ENCODE measurements at regions not wholly inside any gene's neighbourhood (a gene's known extent, or its start where the extent isn't known, plus 50 kb on each side); places are given as distances from the start of the nearest gene placed in this dataset.
A peak's percentile ranks its signal among the peaks of the same experiment; 100 is the strongest.

DNA sequence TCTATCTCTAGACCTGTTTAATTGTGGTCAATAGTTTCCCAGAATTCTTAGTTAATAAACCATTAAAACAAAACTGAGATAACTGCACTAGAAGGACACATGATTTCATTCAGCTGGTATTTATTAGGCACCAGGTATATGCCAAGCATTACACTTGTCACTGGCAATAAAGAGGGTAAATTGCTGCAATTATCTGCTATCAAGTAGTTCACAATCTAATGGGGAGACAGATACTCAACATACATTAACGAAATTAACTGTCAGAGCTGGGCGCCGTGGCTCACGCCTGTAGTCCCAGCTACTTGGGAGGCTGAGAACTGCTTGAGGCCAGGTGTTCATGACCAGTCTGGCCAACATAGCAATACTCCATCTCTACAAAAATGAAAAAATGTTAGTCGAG is 71.7 kb upstream of the WIPF1 start:
- Histone ChIP-seq H3K27me3 (ENCODE audit: insufficient read depth, poor library complexity, severe bottlenecking) (no peaks in the 10 kb centered on the region), H3K27ac (replicated peaks) (no peak overlapping the region), H3K4me3 (replicated peaks; ENCODE audit: insufficient read depth, low read length) (no peak overlapping the region)
- DNase-seq (ENCODE audit: low read depth in 1 of 2, low spot score in 1 of 2), result no peak
- TF ChIP-seq, protein P1, sequence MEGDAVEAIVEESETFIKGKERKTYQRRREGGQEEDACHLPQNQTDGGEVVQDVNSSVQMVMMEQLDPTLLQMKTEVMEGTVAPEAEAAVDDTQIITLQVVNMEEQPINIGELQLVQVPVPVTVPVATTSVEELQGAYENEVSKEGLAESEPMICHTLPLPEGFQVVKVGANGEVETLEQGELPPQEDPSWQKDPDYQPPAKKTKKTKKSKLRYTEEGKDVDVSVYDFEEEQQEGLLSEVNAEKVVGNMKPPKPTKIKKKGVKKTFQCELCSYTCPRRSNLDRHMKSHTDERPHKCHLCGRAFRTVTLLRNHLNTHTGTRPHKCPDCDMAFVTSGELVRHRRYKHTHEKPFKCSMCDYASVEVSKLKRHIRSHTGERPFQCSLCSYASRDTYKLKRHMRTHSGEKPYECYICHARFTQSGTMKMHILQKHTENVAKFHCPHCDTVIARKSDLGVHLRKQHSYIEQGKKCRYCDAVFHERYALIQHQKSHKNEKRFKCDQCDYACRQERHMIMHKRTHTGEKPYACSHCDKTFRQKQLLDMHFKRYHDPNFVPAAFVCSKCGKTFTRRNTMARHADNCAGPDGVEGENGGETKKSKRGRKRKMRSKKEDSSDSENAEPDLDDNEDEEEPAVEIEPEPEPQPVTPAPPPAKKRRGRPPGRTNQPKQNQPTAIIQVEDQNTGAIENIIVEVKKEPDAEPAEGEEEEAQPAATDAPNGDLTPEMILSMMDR (IDR thresholded peaks at IDR 0.05; ENCODE audit: insufficient read depth, low read length), result no peak
- TF ChIP-seq GABPA (IDR thresholded peaks at IDR 0.05; ENCODE audit: low read depth) (no peak), POLR2AphosphoS5 (IDR thresholded peaks at IDR 0.05; ENCODE audit: low read depth) (no peak), SPI1 (IDR thresholded peaks at IDR 0.05; ENCODE audit: borderline replicate concordance, low read depth) (no peak)
- TF ChIP-seq, protein P2, sequence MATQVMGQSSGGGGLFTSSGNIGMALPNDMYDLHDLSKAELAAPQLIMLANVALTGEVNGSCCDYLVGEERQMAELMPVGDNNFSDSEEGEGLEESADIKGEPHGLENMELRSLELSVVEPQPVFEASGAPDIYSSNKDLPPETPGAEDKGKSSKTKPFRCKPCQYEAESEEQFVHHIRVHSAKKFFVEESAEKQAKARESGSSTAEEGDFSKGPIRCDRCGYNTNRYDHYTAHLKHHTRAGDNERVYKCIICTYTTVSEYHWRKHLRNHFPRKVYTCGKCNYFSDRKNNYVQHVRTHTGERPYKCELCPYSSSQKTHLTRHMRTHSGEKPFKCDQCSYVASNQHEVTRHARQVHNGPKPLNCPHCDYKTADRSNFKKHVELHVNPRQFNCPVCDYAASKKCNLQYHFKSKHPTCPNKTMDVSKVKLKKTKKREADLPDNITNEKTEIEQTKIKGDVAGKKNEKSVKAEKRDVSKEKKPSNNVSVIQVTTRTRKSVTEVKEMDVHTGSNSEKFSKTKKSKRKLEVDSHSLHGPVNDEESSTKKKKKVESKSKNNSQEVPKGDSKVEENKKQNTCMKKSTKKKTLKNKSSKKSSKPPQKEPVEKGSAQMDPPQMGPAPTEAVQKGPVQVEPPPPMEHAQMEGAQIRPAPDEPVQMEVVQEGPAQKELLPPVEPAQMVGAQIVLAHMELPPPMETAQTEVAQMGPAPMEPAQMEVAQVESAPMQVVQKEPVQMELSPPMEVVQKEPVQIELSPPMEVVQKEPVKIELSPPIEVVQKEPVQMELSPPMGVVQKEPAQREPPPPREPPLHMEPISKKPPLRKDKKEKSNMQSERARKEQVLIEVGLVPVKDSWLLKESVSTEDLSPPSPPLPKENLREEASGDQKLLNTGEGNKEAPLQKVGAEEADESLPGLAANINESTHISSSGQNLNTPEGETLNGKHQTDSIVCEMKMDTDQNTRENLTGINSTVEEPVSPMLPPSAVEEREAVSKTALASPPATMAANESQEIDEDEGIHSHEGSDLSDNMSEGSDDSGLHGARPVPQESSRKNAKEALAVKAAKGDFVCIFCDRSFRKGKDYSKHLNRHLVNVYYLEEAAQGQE (IDR thresholded peaks at IDR 0.05; ENCODE audit: insufficient replicate concordance, low read depth), result no peak

DNA sequence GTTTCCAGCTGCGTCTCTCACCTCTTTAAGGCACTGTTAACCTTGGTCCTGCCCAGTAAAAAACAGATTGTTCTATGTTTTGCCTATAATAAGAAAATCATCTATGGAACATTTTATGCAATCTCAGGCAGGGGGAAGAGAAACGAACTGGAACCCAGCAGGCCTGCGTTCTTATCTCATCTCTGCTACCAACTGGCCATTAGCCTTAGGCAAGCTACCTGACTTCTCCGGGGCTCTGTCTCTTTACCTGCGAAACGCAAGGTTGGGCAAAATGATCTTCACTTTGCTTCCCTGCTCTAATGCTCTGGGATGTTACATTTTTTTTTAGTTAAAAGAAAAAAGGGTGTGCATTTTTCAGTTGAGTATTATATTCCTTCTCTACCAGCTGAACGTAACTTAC is 70.5 kb upstream of the WIPF1 start:
- Histone ChIP-seq H3K27me3 (ENCODE audit: insufficient read depth, poor library complexity, severe bottlenecking) (no peaks in the 10 kb centered on the region), H3K27ac (replicated peaks) (peak overlapping the region; percentile 85), H3K4me3 (replicated peaks; ENCODE audit: insufficient read depth, low read length) (no peak overlapping the region)
- TF ChIP-seq, protein P1 (IDR thresholded peaks at IDR 0.05; ENCODE audit: insufficient read depth, low read length), result no peak
- TF ChIP-seq POLR2AphosphoS5 (IDR thresholded peaks at IDR 0.05; ENCODE audit: low read depth) (no peak), GABPA (IDR thresholded peaks at IDR 0.05; ENCODE audit: low read depth) (no peak), SPI1 (IDR thresholded peaks at IDR 0.05; ENCODE audit: borderline replicate concordance, low read depth) (no peak)
- TF ChIP-seq, protein P2 (IDR thresholded peaks at IDR 0.05; ENCODE audit: insufficient replicate concordance, low read depth), result no peak
- DNase-seq (ENCODE audit: low read depth in 1 of 2, low spot score in 1 of 2), result no peak

DNA sequence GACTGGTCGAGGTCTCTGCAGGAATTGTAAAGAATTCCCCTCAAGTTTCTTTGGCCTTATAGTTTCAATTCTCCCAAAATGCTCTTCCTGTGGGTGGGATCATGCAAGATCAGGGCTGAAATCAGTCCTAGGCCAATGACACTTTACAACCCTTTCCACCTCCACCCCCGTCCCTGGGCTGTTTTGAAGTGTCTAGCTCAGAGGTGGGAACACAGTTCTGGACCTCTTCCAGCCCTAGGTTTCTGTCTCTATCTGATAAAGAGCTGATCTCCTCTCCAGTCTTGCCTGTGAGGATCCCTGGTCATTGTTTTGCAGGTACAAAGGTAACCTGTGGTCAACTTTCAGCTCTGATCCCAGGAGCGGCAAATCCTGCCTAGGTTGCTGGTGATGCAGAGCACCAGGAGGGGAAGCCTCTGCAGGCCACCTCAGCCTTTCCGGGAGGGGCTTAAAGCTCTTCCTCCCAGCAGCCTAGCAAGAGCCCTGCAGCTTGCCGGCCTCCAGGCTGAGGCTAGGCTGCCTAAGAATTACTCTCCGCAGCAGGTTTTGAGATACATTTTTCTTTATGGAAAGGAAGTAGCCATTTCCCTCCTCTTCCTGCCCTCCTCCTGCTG is 69.8 kb upstream of the WIPF1 start:
- Histone ChIP-seq H3K27ac (replicated peaks) (peak overlapping the region; percentile 85), H3K4me3 (replicated peaks; ENCODE audit: insufficient read depth, low read length) (no peak overlapping the region), H3K27me3 (ENCODE audit: insufficient read depth, poor library complexity, severe bottlenecking) (no peaks in the 10 kb centered on the region)
- DNase-seq (ENCODE audit: low read depth in 1 of 2, low spot score in 1 of 2), result peak in 1 of 2 experiments; percentile 76
- TF ChIP-seq, protein P1 (IDR thresholded peaks at IDR 0.05; ENCODE audit: insufficient read depth, low read length), result no peak
- TF ChIP-seq GABPA (IDR thresholded peaks at IDR 0.05; ENCODE audit: low read depth) (no peak), POLR2AphosphoS5 (IDR thresholded peaks at IDR 0.05; ENCODE audit: low read depth) (no peak), SPI1 (IDR thresholded peaks at IDR 0.05; ENCODE audit: borderline replicate concordance, low read depth) (peak; percentile 37; the same call in 1 of the 2 replicates)
- TF ChIP-seq, protein P2 (IDR thresholded peaks at IDR 0.05; ENCODE audit: insufficient replicate concordance, low read depth), result no peak
